SK-N-MC (cell line): ENCODE measurements at regions not wholly inside any gene's neighbourhood (a gene's known extent, or its start where the extent isn't known, plus 50 kb on each side); places are given as distances from the start of the nearest gene placed in this dataset.

Source experiments
- EZH2 ChIP-seq: fragments of 200-600 bp; sonication (generic); IDR thresholded peaks from one replicate; pipeline ENCODE4 v1.6.1; 2017; ENCODE audit warnings: antibody characterized with exemption
- POLR2AphosphoS5 ChIP-seq: IDR thresholded peaks from 2 replicates; pipeline ENCODE4 v1.6.1; 2012; ENCODE audit warnings: mild to moderate bottlenecking, low read depth, low read length, borderline replicate concordance

- TF ChIP-seq EZH2 (no peak), POLR2AphosphoS5 (no peak)
Measured at GRCh38 chr5:20128343-20128742, 140.3 kb upstream of the CDH18 start.
